Activated T-cell treated with anti-CD3 and anti-CD28 coated beads for 1 hour (primary cell): ENCODE measurements at regions not wholly inside any gene's neighbourhood (a gene's known extent, or its start where the extent isn't known, plus 50 kb on each side); places are given as distances from the start of the nearest gene placed in this dataset.

Source experiments
- DNase-seq: peaks from one replicate; pipeline ENCODE4 v3.0.0-alpha.2; 2020; ENCODE audit warnings: low read depth

DNA sequence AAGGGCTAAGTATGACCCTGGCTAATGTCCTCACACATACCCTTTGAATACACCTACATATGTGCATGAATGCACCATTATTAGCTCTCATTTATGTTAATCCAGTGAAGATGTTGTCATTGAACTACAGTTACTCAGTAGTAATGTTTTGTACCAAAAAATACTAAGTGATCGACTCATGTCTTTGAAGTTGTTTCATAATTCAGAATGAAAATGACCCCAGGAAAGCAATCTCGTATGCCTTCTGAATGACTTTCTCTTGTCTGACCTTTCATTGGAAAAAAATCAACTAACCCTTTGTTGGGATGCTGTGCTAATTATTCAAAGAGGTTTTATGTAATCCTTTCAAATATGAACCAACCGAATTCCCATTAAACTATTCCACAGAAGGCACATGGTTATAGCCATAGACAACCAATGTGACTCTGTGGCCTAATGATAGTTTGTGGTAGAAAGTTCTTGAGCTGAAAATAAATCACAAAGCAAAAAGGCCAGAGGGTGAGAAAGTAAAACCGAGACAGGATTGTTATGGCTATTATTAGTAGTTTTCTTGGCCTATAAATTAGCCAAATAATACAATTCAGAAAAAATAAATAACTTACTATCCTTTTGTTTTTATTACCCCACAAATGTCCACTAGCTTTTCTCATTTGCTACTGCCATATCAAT lies 86.8 kb upstream of the STARD13 start:
- no peak for DNase-seq

GRCh38 chr13:33373624-33374023 lies 88.1 kb upstream of the STARD13 start:
- DNase-seq: no peak

GRCh38 chr13:33375421-33375820 lies 89.9 kb upstream of the STARD13 start:
- DNase-seq: no peak

- no peak for DNase-seq
These were observed 90.7 kb upstream of the STARD13 start for GRCh38 chr13:33376212-33376611.

GRCh38 chr13:33377411-33377810 lies 91.9 kb upstream of the STARD13 start:
- DNase-seq: no peak

GRCh38 chr13:33377825-33378224 lies 92.3 kb upstream of the STARD13 start:
- DNase-seq: no peak

- DNase-seq: no peak
These were observed 94.1 kb upstream of the STARD13 start for GRCh38 chr13:33379608-33380007.

- DNase-seq: no peak
These were observed 95.0 kb upstream of the STARD13 start for GRCh38 chr13:33380487-33381079.

GRCh38 chr13:33381180-33381579 lies 95.6 kb upstream of the STARD13 start:
- DNase-seq: no peak

- no peak for DNase-seq
These were observed 96.4 kb upstream of the STARD13 start for GRCh38 chr13:33381906-33382305.

GRCh38 chr13:33383724-33384577 lies 98.4 kb upstream of the STARD13 start:
- DNase-seq: no peak

DNA sequence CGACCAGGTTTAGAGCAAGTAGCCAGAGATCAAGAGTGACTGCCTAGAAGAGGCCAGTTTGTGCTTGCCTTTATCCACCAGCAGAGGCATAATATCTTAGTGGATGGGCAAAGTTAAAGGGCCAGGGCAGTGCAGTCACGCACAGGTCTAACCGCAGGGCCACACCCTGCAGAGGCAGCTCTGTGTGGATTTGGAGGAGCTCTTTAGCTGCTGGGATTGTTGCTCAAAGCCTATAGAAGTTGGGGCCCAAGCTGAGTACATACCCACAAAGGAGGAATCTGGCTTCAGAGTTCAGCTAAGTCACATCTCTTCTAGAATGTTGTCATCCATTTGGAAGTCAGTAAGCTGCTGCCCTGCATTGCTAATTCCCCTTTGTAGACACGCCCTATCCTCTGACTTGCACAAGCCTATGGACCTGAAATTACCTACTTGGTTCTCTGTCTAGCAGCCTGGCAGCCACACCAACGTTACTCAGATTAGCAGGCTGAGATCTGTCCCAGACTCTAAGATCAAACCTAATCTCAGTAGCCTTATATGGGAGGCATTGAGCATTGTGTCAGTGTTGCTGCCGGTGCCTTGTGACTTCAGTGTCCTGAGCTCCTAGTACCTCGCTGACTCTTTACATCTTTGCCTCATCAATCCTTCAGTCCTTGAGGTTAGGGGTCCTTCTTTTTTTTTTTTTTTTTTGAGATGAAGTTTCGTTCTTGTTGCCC lies 102.9 kb upstream of the STARD13 start:
- DNase-seq: no peak

DNA sequence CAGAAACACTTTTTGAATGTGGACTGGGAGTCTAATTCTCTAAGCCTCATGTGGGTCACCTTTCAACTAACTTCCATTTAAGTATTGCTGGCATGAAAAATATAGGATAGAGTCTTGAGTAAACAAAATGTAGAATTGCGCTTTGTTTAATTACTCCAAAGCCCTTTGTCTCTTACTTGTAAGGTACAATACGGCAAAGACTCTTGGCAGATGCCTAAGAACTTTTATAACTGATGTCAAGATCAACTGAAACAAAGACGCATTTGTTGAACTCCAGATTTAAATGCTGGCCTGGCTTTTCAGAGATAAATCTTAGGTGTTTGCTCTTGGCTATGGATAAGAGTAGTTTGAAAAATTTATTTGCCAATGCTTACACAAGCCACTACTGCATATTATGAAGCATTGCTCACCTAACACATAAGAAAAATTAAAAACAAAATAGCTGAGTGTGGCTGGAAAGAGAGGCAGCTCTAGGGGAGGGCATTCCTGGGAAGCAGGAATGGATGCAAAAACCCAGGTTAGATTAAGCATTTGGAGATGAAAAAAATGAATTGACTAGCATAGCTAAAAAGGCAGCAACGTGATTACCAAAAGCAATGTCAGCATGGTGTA lies 107.3 kb upstream of the STARD13 start:
- DNase-seq: no peak

GRCh38 chr13:33394294-33394932 lies 108.9 kb upstream of the STARD13 start:
- no peak for DNase-seq

- DNase-seq: no peak
These were observed 115.7 kb upstream of the STARD13 start for GRCh38 chr13:33401238-33401637.

DNA sequence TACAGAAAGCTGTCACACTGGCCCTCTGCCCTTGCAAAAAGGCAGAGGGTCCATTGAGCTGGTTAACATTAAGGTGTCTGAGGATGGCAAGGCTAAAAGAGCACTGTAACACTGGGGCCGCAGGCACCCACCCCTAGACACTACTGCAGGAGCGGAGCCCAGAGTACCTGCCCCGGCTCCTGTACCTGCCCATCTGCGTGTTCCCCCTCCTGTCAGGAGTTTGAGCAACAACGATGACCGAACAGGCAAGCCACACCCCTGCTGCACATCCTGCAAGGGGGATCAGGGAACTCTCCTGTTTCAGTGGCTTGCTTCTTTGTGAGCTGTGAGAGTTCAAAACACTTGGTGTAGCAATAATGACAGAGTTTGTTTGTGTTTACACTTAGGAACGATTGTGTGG lies 117.4 kb upstream of the STARD13 start:
- DNase-seq: no peak

DNA sequence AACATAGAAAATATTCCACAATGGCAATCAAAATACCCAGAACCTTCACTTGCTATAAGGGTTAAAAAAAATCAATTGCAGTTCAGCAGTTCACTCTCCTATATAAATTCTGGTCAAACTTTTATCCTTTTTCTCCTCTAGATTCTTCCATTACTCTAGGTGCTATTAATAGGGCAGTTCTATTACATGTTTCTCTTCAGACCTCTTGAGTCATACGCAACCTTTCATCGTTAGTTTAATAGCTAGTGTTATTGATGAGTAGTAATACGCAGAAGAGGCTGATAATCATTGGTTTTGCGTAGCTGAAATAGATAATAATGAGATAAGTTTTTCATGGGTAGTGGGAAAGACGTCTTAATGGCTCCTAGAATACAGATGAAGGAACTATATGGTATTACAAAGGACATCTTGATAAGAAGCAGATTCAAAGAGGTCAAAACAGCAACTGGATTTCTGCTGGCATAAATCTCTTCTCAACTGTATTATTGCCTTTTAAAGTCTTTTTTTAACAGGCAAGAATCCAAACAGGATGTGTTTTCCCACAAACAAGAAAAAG lies 118.3 kb upstream of the STARD13 start:
- DNase-seq: no peak

GRCh38 chr13:33405371-33405770 lies 119.8 kb upstream of the STARD13 start:
- DNase-seq: no peak

DNA sequence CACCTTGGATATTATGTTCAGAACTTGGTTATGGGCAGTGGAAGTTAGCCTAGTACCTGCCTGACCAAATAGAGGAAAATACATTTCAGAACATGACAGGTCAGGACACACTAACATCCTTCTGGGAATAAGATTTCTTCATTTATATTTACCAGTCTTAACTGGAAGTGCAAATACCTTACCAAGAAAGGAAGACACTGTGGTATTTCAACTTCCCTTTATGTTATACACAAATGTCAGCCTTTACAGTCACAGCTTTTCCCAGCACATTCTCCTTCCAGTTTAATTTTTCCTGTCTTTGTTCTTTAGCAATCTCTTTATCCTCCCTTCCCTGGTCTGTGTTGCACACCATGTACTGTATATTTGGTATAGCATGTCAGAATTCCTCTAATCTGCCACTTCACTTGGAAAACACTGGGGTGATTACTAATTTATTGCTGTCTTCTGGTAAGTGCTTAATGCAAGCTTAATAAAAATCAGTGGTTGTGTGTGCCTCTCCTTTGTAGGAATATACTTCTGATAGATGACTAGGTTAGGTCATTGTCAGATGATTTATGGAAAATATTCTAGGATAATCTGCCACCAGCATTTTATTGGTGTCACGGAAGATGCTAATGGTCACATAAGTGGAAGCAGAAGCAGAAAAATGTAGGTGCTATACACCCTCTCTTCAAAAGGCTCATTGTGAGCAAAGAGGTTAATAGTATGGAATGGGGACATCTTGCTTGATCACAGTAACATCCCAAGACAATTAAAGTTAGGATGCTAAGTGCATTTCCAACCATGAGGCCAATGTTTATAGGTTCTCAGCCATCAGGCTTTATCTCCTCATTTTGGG lies 124.3 kb upstream of the STARD13 start:
- no peak for DNase-seq

DNA sequence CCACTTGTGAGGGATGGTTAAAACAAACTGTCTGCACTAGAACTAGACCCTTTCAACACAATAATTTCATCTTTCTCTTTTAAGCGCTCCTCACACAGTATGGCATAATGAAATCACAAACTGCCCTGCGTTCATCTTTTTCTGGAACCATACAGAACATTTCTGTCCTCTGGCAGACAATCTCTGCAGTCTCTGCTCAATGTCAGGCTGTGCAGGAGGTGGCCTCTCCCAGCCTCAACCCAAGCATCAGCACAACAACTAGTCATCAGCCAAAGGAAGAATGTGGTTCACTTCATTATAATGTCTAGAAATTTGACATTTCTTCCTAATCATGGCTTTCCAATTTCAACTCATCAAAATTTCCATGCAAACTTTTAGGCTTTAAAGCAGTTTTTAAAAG lies 125.1 kb upstream of the STARD13 start:
- DNase-seq: no peak
